NCI-H2029 treated with DMSO at 0.1 percent for 48 hours (cell line): ENCODE measurements at regions not wholly inside any gene's neighbourhood (a gene's known extent, or its start where the extent isn't known, plus 50 kb on each side); places are given as distances from the start of the nearest gene placed in this dataset.

Source experiments
- DNase-seq: peaks from one replicate; lab custom pipeline; 2025; lab: John Stamatoyannopoulos, UW

DNA sequence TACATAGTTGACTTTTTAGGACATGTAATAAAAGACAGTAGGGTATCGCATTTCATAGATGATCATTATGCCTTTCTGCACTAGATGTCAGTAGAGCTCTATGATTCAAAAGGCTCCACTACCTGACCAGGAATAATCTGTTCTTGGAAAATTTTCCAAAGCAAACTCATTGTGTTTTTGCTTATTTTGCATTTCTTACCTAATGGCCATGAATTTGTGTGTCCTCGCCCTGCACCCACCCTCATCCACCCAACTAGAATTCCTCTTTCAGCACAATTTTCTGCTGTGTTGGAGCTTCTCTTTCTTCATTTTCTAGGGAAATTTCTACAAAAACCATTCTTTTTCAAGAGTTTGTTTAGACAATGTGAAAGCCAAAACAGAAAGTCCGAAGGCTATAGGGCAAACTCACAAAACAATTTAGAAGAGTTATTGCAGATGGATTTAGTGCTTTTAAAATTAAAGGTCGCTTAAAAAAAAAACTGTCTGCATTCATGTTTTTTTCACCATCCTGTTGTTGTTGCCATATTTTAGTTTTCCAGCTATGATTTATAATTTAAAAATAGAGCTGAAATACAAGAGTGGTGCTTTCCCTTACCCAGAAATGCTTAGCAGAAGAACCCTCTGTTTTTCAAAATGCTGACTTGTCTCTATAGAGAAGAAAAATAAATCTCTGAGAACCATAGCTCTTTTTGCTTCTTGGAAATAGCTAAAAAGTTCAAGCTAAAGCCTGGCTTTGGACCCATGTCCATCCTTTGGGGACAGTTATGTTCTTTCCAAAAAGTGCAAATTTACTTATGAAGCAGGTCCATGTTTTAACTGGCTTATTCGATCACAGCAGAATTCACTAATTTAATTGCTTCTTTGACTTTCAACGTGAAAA is 183.7 kb downstream of the SPATA18 start:
- peak; percentile 0 for DNase-seq

DNA sequence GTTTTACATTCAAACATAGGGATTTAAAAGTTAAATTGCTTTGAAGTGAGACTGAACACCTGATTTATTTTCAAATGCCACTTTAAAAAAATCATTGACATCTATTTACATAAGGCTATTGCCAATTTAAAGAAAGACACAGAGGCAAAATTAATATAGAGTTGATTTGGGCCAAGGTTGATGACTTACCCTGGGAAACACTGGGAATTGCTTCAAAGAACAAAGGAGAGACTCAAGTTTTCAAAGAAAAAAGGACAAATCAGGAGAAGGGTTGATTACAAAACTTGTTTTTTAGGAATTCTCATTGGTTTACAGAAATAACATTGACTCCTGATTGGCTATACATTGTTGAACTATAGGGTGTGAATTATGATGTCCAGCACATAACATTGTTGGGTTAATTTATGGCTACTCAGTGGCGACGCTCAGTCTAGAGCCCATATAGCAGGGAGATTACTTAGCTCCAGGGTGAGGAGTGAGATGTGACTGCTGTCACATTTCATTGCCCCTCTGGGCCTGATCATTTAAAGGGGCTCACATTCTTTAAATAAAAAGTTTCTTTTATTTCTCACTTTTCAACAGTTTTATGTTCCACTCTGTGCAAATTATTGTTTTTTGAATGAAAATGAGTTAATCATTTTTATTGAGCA is 184.6 kb downstream of the SPATA18 start:
- DNase-seq: no peak

- DNase-seq: no peak
These were observed 190.8 kb downstream of the SPATA18 start for GRCh38 chr4:52241916-52242315.

- DNase-seq: no peak
These were observed 192.3 kb downstream of the SPATA18 start for GRCh38 chr4:52243367-52243766.

DNA sequence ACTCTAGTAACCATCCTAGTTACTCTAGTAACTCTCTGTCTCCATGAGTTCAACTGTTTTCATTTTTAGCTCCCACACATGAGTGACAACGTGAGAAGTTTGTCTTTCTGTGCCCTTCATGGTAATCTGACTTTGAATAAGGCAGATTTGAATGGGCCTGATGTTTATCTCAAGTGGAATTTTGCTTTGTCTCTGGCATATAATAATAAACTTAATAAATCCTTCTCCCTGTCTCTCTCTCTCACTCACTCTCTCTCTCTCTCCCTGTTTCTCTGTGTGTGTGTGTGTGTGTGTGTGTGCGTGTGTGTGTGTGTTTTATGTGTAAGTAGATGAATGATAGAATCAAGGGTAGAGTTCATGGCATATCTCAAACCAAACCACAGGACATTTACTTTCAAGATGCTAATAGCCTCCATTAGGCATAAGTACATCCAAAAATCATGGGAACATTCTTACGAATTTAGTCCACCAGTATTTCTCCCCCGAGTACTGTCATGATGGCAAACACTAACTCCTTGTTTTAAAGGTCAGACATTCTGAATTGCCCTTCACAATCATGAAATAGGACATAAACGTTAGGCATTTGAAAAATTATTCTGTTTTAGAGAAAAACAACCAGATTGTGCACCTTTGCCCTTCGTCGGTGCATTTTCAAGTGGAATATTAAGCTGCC is 193.1 kb downstream of the SPATA18 start:
- DNase-seq: no peak

GRCh38 chr4:52244848-52245247 is 193.7 kb downstream of the SPATA18 start:
- DNase-seq: no peak

GRCh38 chr4:52246827-52247226 is 195.7 kb downstream of the SPATA18 start:
- no peak for DNase-seq

- DNase-seq: no peak
These were observed 196.8 kb downstream of the SPATA18 start for GRCh38 chr4:52247941-52248340.

- no peak for DNase-seq
These were observed 197.7 kb downstream of the SPATA18 start for GRCh38 chr4:52248820-52249219.

DNA sequence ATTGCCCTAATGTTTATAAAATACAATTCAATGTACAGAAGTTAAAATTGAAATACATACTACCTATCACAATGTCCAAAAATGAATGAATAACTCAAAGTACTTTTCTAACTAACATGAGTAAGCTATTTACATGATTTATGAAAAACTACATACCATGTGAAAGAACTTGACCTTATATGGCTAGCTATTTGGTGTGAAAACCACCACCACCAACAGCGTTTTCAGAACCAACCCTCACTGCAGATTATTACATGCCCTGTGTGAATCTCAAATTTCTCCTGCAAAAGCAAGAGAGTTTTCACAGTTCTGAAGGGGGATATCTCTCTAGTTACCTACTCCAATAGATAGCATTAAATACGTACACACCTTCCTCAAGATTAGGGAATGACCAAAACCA is 198.5 kb downstream of the SPATA18 start:
- no peak for DNase-seq

- no peak for DNase-seq
These were observed 199.1 kb downstream of the SPATA18 start for GRCh38 chr4:52250154-52250553.

DNA sequence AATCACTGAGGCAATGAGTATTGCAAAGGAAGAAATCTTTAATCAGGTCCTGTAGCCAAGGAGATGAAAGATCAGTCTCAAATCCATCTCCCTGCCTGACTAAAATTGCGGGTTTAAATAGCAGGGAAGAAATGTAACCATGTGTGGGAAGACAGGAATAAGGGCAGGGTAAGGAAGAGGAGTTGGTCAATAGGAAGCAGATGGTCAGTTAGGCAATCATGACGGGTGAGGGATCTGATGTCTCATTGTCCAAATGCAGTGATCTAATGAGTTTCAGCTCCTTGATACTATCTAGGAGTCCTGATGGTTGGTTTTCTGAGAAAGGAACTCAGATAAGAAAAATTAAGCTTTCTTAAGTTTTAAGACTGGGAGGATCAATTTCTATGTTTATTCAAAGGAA is 200.8 kb downstream of the SPATA18 start:
- no peak for DNase-seq

- no peak for DNase-seq
These were observed 201.9 kb downstream of the SPATA18 start for GRCh38 chr4:52253025-52253424.

- DNase-seq: no peak
These were observed 205.4 kb downstream of the SPATA18 start for GRCh38 chr4:52256522-52256921.

GRCh38 chr4:52259978-52260377 is 208.9 kb downstream of the SPATA18 start:
- DNase-seq: no peak

DNA sequence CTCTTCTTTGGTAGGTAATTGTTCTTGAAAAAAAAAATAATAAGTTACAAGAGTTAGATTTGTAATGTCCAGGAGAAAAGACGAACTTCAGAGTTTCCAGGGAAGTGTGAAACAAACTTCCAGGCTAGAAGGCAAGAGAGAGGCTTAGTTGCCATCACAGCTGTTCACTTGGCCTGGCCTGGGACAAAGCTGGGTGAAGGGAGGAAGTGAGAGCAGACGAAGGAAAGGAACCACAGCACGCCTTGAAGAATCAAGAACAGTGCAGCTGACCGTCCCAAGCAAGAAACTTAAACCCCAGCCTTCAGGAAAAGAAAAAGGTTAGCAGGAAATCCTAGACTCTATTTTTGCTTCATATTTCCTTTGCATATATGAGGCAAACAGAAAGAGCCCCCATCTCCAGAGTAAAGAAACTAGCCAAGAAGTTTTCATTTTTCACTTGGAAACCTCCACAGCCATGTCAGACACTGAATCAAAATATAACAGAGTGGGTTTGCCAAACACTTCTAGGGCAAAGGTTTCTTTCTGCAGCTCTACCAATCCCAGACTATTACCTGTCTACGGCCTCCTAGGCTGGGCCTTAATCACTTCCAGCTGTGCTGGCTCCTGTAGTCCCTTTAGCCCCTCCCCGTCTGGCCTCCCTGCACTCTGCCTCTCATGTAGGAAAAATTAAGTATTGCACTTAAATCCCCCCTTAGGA is 209.6 kb downstream of the SPATA18 start:
- no peak for DNase-seq

DNA sequence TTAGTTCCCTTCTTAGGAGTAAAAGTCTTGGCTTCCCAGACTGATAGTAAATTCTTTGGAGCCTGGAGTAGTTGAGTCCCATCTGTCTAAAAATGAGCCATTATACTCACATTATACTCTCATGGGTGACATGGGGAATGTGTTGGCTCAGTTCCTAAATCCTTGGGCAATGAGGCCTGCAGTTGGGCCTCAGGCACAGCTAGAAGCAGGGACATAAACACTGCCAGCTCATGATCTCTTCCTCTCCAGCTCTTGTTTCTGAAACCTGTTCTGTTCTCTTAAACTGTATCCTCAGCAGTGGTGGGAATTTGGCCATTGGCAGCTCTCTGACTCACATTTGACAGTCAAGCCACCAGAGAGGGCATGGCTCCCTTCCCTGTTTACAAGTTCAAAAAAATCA is 212.5 kb downstream of the SPATA18 start:
- no peak for DNase-seq

DNA sequence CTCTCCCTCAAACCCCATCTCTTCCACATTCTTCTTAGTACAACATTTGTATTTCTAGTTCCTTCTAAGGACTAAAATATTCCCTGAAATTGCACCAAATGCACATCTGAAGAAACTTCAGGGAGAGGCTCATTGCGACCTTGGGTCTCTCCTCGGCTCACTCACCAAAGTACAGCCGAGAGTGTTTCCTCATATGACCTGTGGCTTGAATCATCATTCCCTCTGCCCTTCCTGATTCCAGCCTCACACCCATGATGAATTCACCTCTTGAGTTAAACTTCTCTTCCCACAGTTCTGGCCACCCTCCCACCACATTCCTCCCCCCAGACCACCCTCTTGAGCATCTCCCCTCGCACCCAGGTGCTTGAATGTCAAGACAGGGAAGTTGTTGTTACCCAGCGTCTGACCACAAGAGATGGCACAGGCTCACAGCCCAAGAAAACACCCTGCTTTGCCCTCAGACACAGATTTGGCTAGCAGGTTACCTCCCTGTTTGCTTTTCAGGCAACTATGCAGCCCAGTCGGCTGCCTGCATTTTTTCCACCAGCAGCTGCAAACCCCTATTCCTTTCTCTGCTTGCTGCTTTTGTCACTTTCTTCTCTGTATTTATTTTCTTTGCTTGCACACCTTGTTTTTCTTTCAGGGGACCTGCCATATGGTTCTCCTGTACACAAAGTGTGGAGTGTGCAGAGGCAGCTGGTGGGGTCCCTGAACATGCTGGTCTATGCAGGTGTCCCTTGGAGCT is 214.8 kb downstream of the SPATA18 start:
- no peak for DNase-seq

DNA sequence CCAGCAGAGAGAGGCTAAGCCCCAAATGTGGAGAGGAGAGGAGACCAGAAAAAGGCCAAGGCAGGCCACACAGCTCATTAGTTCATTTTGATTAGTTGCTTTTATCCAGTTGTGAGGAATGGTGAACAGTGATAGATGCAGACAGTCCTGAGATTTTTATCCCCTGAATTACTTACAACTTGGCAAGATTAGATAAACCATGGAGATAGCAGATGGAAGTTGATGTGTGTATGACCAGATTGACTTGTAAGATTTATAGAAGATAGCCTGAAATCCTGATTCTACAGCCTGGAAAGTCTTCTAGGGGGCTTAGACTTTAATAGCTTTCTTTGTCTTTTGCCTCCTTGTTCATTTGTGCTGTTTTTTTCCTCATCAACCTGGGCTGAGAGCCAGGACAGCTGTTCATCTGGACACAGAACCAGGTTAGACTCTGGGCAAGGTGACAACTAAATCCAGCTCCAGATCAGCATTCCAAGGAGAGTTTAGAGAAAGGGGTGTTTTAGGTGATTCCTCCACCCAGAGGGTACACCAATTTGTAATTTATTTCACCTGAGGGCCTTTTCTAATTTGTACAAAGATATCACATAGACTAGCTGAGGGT is 215.5 kb downstream of the SPATA18 start:
- DNase-seq: no peak

DNA sequence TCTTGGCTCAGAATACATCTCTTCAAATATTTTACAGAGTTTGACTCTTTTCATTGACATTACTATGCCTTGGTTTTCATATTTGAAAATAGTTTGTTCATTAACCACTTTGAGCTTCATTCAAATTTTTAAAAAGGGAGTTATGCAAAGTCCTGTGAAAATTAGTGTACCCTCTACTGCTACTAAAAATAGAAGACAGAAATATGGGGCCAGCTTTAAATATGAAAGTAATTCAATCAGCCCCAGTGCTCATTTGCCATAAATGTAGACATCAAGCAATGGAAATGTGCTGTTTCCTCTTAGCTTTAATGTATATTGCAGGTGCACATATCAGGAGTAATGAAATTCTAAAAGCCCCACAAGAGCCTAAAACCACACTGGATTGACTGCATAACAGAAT is 218.7 kb downstream of the SPATA18 start:
- DNase-seq: no peak

- no peak for DNase-seq
These were observed 222.8 kb downstream of the SPATA18 start for GRCh38 chr4:52273885-52274284.
